Upper lobe of left lung (tissue), 4 donors: ENCODE measurements at regions not wholly inside any gene's neighbourhood (a gene's known extent, or its start where the extent isn't known, plus 50 kb on each side); places are given as distances from the start of the nearest gene placed in this dataset.

Experiments used
- POLR2A ChIP-seq, 4 donors: fragments of 450-650 bp; IDR thresholded peaks; one replicate each; pipeline ENCODE4 v1.5.1; 2016 to 2017; ENCODE audit warnings: antibody characterized with exemption in 4 of 4, mild to moderate bottlenecking in 2 of 4
- TF ChIP-seq, protein P1 (sequence below), 6 experiments: fragments of 450-650 bp in 4 of 6; fragments of 200-600 bp in 2 of 6; sonication (generic) in 2 of 6; IDR thresholded peaks; one replicate each; pipeline ENCODE4 v1.5.1; 2016 to 2019; ENCODE audit warnings: antibody characterized with exemption in 6 of 6

DNA sequence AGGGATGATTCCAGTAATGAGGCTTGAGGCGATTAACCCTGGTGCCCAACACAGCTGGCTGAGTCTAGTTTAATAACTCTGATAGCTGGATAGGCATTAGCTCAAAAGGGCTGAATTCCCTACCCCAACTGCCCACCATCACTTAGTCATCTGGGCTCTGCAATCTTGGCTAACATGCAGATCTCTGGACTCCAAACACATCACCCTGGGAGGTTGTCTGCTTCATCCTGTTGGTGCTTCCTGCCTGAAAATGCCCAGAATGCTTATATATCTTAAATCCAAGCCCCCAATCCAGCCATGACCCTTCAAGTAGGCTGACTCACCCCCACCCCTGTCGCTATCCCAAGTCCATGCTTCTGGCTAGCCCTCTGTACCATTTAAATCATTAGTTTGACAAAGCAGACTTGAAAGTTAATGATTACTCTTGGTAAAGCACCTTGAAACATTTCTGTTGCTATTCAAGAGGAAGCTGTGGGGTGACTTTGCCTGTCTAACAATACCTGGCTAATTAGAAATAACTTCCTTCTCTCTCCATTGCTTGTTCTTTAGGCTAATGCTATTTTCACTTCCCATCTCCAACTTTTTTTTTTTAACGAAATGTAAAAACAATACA lies 107.0 kb upstream of the RORA start:
- TF ChIP-seq POLR2A (IDR thresholded peaks at IDR 0.05) = no peak
- TF ChIP-seq, protein P1, sequence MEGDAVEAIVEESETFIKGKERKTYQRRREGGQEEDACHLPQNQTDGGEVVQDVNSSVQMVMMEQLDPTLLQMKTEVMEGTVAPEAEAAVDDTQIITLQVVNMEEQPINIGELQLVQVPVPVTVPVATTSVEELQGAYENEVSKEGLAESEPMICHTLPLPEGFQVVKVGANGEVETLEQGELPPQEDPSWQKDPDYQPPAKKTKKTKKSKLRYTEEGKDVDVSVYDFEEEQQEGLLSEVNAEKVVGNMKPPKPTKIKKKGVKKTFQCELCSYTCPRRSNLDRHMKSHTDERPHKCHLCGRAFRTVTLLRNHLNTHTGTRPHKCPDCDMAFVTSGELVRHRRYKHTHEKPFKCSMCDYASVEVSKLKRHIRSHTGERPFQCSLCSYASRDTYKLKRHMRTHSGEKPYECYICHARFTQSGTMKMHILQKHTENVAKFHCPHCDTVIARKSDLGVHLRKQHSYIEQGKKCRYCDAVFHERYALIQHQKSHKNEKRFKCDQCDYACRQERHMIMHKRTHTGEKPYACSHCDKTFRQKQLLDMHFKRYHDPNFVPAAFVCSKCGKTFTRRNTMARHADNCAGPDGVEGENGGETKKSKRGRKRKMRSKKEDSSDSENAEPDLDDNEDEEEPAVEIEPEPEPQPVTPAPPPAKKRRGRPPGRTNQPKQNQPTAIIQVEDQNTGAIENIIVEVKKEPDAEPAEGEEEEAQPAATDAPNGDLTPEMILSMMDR (IDR thresholded peaks at IDR 0.05) = no peak
